GM03348 (cell line): ENCODE measurements at regions not wholly inside any gene's neighbourhood (a gene's known extent, or its start where the extent isn't known, plus 50 kb on each side); places are given as distances from the start of the nearest gene placed in this dataset.
"Not testable (repeated sequence)": the region's sequence is repeated elsewhere in the genome, so short reads cannot be mapped to it uniquely, and the experiment has no call there.

Source experiments
- DNase-seq: peaks from one replicate; pipeline ENCODE4 v3.0.0; 2012; ENCODE audit warnings: low spot score

DNA sequence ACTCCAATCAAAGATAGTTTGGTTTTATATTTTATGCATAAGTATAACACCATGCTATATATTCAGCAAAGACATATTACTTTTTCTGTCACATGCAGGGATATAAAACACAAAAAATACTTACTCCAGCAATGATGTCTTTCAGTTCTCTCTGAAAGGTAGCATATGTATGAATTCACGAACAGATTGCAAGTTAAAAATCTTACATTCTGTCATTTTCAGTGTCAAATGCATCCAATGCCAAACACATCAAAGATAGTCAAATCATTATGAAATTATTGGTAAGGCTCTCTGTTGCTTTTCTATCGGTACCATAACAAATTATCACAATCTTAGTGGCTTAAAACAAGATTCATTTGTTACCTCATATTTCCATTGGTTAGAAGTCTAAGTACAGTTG is 492.0 kb upstream of the KIF2B start:
- no peak for DNase-seq

DNA sequence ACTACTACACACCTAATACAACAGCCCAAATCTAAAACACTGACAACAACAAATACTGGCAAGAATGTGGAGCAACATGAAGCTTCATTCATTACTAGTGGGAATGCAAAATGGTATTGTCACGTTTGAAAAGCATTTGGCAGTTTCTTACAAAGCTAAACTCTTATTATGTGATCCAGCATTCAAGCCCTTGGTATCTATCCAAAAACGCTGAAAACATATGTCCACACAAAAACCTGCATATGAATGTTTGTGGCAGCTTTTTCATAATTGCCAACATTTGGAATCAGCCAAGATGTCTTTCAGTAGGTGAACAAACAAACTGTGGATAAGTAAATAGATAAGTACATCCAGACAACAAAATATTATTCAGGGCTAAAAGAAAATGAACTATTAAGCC is 501.1 kb upstream of the KIF2B start:
- no peak for DNase-seq

- no peak for DNase-seq
Measured at GRCh38 chr17:53319947-53320346, 502.8 kb upstream of the KIF2B start.

DNA sequence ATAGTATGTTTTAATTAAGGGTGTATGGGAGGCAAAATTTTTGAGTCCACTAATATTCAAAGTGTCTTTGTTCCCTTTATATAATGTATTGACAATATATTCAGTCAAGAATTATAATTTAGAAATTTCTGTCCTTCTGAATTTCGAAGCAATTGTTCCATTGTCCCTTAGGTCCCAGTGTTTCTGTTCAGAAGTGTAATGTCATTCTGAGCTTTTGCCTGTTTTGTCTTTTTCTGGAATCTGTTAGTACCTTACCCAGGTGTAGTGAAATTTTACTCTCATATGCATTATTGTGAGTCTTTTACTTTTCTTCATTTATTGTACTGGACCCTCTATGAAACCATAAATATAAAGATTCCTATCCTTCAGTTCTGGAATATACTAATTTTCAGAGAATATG is 505.7 kb upstream of the KIF2B start:
- no peak for DNase-seq

DNA sequence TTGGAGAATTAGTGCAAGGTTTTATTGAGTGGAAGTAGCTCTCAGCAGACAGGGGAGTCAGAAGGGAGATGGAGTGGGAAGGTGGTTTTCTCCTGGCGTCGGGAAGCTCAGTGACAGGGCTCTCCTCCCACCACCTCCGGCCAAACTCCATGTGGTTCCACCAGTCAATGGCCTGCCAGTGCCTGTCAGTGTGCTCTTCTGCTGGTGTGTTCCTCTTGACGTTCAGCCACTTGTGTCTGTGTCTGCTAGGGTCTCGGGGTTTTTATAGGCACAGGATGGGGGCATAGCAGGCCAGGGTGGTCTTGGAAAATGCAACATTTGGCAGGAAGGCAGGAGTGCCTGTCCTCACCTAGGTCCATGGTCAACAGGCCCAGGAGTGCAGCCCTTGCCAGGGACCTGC is 506.7 kb upstream of the KIF2B start:
- DNase-seq, result no peak

- no peak for DNase-seq
Measured at GRCh38 chr17:53314521-53314920, 508.2 kb upstream of the KIF2B start.

- DNase-seq, result no peak
Measured at GRCh38 chr17:53313746-53314145, 509.0 kb upstream of the KIF2B start.

DNA sequence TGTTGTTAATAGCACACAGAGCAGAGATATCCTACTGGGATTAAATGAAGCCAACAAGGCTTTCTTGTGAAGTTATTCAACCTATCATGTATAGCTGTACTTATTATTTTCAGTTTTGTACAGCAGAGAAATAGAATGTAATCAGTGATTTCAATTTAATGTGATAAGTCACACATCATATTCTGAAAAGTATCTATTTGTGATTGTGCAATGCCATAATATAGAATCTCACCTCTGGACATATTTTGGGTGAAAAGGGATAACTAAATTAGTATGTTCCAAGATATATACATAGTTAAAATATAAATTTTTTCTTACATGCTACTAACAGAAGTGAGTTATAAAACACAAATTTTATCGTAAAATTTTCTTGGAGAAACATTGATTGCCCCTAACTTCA is 544.3 kb upstream of the KIF2B start:
- DNase-seq, result no peak

- DNase-seq, result no peak
Measured at GRCh38 chr17:53273126-53273525, 549.6 kb upstream of the KIF2B start.

DNA sequence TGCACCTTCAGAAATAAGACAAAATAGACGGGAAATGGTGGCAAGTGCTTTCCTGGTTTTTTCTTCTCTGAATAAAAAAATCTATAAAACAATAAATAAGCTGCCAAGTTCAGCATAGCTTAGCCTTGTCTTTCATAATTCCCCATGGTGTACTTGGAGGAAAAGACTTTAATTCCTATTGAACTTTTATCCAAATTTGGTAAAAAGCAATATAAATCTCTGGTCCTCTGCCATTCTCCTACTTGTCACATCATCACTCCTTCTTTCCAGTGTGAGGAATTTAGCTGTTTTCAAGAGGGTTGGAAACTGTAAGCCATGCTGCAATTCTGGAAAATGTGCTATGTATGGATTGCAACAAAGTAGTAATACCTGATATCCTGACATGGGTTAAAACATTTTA is 551.8 kb upstream of the KIF2B start:
- no peak for DNase-seq

DNA sequence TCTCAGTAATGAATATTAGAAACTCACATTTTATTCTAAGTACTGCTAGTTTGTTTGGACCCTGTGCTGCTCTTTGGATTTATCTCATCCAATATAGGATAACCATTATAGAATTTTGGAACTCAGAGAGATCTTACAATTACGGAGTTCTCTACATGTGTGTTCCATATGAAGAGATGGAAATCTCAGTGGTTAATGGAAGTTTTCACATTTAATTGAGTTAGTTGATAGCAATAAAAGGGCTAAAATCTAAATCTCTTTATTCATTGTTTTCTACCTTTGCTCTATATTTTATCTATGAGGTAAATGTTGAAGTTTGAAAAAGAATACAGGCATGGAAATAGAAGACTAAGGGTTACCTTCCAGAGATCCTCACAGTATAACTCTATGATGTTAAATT is 558.0 kb upstream of the KIF2B start:
- no peak for DNase-seq

- no peak for DNase-seq
Measured at GRCh38 chr17:53253956-53254597, 568.6 kb upstream of the KIF2B start.

DNA sequence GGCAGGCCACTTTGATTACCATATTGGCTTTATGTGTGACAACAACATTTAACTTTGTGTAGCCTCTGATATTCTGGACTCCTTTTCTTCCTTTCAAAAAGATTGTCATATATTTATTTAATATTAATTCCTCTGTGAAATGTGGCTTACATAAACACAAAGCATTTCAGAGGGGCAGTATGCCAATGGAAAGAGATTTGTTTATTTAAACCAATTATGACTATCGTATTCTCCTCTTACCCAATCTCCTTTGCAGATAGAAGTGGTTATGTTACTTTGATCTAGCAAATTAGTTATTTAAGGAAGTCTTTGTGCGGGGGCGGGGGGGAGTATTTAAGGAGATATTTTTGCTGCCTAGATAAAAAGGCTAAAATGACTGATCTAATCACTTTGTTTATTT is 573.7 kb upstream of the KIF2B start:
- no peak for DNase-seq

GRCh38 chr17:53234138-53234537 is 588.6 kb upstream of the KIF2B start:
- no peak for DNase-seq

- DNase-seq, result no peak
Measured at GRCh38 chr17:53227514-53227913, 595.2 kb upstream of the KIF2B start.

GRCh38 chr17:53227111-53227510 is 595.6 kb upstream of the KIF2B start:
- no peak for DNase-seq

- no peak for DNase-seq
Measured at GRCh38 chr17:53219821-53220220, 602.9 kb upstream of the KIF2B start.

GRCh38 chr17:53218723-53219122 is 604.0 kb upstream of the KIF2B start:
- DNase-seq, result no peak

DNA sequence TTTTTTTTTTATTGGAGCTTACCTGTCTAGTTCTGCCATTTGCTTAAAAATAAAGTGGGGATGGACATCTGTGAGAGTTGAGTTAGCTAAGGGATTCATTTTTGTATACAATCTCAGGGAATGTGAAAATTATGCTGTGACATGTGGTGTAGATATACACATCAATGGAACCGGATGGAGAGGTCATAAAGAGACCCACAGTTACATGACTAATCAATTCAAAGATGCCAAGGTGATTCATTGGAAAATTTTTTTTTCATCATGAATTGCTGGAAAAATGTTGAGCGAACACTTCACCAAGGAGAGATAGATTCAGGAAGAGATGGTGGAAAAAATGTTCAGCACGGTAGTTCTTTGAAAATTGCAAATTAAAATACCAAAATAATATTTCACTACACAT is 605.4 kb upstream of the KIF2B start:
- no peak for DNase-seq

DNA sequence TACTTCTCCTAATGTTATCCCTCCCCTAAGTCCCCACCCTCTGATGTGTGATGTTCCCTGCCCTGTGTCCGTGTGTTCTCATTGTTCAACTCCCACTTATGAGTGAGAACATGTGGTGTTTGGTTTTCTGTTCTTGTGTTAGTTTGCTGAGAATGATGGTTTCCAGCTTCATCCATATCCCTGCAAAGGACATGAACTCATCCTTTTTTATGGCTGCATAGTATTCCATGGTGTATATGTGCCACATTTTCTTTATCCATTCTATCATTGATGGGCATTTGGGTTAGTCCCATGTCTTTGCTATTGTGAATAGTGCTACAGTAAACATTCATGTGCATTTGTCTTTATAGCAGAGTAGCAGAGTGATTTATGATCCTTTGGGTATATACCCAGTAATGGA is 613.8 kb upstream of the KIF2B start:
- DNase-seq, result not testable (repeated sequence)

DNA sequence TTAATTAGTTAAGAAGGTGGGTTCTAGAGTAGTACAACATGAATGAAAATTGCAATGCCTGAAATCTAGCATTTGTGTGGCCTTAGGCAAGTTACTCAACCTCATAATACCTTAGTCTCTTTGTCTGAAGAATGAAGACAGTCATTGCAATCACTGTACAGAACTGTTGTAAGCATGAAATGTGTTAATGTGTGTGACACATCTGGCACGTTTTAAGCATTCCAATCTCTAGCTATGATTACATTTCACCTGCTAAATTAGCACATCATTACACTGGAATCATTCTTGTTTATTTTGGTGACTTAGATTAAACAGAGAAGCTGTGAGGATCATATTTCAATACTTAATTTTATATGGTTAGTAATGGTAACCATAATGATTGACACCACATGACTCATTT is 629.7 kb upstream of the KIF2B start:
- no peak for DNase-seq

- no peak for DNase-seq
Measured at GRCh38 chr17:53191878-53192277, 630.8 kb upstream of the KIF2B start.

DNA sequence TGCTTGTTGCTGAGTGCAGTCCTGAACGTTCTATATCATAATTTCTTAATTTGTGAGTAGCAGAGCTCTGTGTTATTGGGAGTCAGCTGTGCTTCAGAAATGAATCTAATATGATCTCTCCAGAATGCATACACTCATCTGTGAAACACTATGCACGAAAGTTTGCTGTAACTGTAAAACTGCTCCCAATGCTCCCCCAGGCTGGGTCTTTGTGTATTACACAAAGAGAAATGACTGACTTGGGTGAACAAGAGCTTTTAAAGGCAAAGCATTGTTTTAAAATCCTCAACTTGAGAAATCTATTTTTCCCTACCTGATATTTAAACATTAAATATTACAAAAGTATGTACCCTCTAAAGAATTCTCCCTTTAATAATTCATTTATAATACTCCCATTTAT is 636.7 kb upstream of the KIF2B start:
- no peak for DNase-seq

DNA sequence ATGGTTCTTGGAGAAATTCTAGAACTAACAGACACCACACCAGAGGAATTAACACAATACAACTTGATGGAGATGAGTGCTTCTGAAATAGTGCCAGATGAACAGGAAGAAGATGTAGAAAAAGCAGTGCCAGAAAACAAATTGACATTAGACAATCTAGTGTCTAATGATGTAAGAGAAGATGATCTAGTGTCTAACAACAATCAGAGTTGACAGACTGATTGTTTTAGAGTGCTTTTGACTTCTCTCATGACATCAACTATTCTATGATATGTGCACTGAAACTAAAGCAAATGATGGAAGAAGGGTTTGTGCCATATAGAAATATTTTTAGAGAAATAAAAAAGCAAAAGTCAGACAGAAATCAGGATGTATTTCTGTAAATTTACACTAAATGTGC is 646.1 kb upstream of the KIF2B start:
- no peak for DNase-seq

DNA sequence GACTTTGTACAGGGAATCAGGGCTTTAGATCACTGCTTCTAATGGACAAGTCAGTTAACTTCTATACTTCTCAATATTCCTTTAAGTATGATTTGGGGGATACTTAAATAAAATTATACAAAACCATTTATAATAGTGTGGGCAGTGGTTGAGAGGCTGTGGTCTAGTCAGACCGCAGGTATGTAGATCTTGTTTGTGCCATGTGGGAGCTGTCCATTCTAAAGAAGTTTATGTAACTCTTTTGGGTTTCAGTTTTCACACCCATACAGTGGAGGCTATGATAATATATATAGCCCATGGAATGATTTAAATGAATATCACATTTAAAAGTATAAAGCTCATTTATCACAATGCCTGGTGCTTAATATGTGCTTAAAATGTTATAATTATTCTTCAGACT is 654.3 kb upstream of the KIF2B start:
- no peak for DNase-seq
